ENCODE measurements at regions not wholly inside any gene's neighbourhood (a gene's known extent, or its start where the extent isn't known, plus 50 kb on each side); places are given as distances from the start of the nearest gene placed in this dataset.

GRCh38 chr4:8702020-8702495, 109.5 kb downstream of the CPZ start:
- DNase-seq = peak in 1 of 5 donors; percentile 2
- ATAC-seq = no peak
- intact Hi-C loops (cut with DNase I) = no loop called here
- WGBS, 4 donors = 52 to 67% (median 56%) methylated on average over 10 of the region's 10 CpGs
- Histone ChIP-seq H3K27ac (no peak overlapping the region), H3K9me3 (peaks cover 0 to 9% (median 0%) of the 10 kb centered on the region in 12 donors), H3K4me1 (no peaks in the 10 kb centered on the region), H3K27me3 (peaks cover 6 to 85% (median 18%) of the 10 kb centered on the region in 9 donors), H3K36me3 (no peaks in the 10 kb centered on the region), H3K4me3 (no peak overlapping the region)
- TF ChIP-seq POLR2A (IDR thresholded peaks at IDR 0.05) = no peak
- TF ChIP-seq, protein P1, sequence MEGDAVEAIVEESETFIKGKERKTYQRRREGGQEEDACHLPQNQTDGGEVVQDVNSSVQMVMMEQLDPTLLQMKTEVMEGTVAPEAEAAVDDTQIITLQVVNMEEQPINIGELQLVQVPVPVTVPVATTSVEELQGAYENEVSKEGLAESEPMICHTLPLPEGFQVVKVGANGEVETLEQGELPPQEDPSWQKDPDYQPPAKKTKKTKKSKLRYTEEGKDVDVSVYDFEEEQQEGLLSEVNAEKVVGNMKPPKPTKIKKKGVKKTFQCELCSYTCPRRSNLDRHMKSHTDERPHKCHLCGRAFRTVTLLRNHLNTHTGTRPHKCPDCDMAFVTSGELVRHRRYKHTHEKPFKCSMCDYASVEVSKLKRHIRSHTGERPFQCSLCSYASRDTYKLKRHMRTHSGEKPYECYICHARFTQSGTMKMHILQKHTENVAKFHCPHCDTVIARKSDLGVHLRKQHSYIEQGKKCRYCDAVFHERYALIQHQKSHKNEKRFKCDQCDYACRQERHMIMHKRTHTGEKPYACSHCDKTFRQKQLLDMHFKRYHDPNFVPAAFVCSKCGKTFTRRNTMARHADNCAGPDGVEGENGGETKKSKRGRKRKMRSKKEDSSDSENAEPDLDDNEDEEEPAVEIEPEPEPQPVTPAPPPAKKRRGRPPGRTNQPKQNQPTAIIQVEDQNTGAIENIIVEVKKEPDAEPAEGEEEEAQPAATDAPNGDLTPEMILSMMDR (IDR thresholded peaks at IDR 0.05) = no peak

DNA sequence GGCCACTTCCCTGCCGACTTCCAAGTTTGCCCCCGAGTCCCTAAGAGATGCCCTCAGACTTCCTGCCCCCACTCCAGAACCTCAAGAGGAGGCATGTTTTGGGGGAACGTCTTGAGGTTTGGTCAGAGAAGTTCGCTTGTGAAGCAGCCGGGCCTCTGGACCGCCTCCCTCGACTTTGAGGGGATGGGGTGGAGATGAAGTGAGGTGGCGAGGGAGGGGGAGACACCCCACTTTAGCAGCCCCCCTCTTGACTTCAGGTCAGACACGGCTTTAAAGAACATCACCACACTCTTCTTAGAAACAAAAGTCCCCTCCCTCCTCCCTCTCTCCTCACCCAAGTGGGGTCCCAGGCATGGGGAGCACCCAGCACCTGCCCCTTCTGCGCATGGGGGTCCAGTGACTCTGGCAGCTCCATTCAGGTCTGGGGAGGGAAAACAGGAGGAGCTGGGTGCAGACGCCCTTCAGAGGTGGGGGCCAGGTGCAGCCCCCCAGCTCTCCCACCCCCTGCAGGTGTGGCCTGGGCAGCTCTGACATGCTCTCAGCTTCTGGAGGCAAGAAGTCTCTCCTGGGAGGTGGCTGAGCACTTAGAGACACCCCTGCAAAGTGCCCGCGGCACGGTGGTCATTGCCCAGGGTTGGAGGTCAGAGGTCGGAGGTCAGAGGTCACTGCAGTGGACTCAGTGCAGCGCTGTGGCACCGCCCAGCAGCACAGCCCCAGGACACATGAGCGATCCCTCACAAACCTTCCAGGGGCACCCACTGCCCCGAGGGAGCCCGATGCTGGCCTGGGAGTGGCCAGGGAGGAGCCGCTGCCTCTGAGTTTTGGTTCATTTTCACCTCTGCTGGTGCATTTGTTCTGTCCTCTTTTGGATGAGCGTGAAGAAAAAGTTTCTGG, 108.8 kb downstream of the CPZ start:
- H3K27me3 ChIP-seq = peaks cover 6 to 85% (median 18%) of the 10 kb centered on the region in 9 donors
- intact Hi-C loops (cut with DNase I) = no loop called here
- DNase-seq = peak in 1 of 5 donors; percentile 6

GRCh38 chr4:8700531-8700930, 108.0 kb downstream of the CPZ start:
- no peak overlapping the region for H3K4me3 ChIP-seq
- TF ChIP-seq POLR2A (IDR thresholded peaks at IDR 0.05) = no peak
- TF ChIP-seq, protein P1 (IDR thresholded peaks at IDR 0.05) = no peak
- DNase-seq (peak in 1 of 5 donors; percentile 7), ATAC-seq (no peak)
- H3K4me1 ChIP-seq = no peaks in the 10 kb centered on the region
- 30 to 46% (median 35%) methylated on average over 16 to 17 of the region's 17 CpGs for WGBS, 4 donors
- H3K9me3 ChIP-seq = peaks cover 0 to 9% (median 0%) of the 10 kb centered on the region in 12 donors
- no peaks in the 10 kb centered on the region for H3K36me3 ChIP-seq
- peaks cover 6 to 85% (median 18%) of the 10 kb centered on the region in 9 donors for H3K27me3 ChIP-seq
- intact Hi-C loops (cut with DNase I) = no loop called here
- H3K27ac ChIP-seq = no peak overlapping the region

More for the DNA sequence above, 108.8 kb downstream of the CPZ start:
- H3K27ac ChIP-seq = no peak overlapping the region
- WGBS, 4 donors = 69 to 74% (median 72%) methylated on average over 18 to 22 of the region's 22 CpGs
- peaks cover 0 to 9% (median 0%) of the 10 kb centered on the region in 12 donors for H3K9me3 ChIP-seq
- H3K36me3 ChIP-seq = no peaks in the 10 kb centered on the region
- H3K4me3 ChIP-seq = no peak overlapping the region
- no peak for TF ChIP-seq POLR2A (IDR thresholded peaks at IDR 0.05)
- TF ChIP-seq, protein P1 (IDR thresholded peaks at IDR 0.05) = no peak
- ATAC-seq = no peak
- H3K4me1 ChIP-seq = no peaks in the 10 kb centered on the region

GRCh38 chr4:8699479-8700145, 107.0 kb downstream of the CPZ start:
- WGBS, 4 donors = 83 to 84% (median 84%) methylated on average over 17 to 24 of the region's 24 CpGs
- intact Hi-C loops (cut with DNase I) = no loop called here
- no peaks in the 10 kb centered on the region for H3K4me1 ChIP-seq
- DNase-seq = peak in 1 of 5 donors; percentile 15
- peaks cover 0 to 9% (median 0%) of the 10 kb centered on the region in 12 donors for H3K9me3 ChIP-seq
- H3K36me3 ChIP-seq = no peaks in the 10 kb centered on the region
- no peak overlapping the region for H3K27ac ChIP-seq
- peaks cover 6 to 78% (median 21%) of the 10 kb centered on the region in 9 donors for H3K27me3 ChIP-seq
- TF ChIP-seq POLR2A (IDR thresholded peaks at IDR 0.05) = no peak
- TF ChIP-seq, protein P1 (IDR thresholded peaks at IDR 0.05) = no peak
- peak in 1 of 4 donors; percentile 18 for ATAC-seq
- H3K4me3 ChIP-seq = no peak overlapping the region
